Tibial nerve (tissue), 4 donors: ENCODE measurements at regions not wholly inside any gene's neighbourhood (a gene's known extent, or its start where the extent isn't known, plus 50 kb on each side); places are given as distances from the start of the nearest gene placed in this dataset.

Experiments
- DNase-seq, 2 donors: peaks; one replicate each; pipeline ENCODE4 v3.0.0-alpha.2; 2019; ENCODE audit warnings: low spot score in 2 of 2
- H3K27ac ChIP-seq, 4 donors: fragments of 200-600 bp; sonication (generic) in 3 of 4; one replicate each; pipeline ENCODE4 v1.5.1; 2017 to 2019; ENCODE audit warnings: mild to moderate bottlenecking in 1 of 4
- H3K27me3 ChIP-seq, 2 donors: fragments of 200-600 bp; sonication (generic) in 1 of 2; one replicate each; pipeline versions ENCODE4 v1.5.1 to v1.6.0; 2017 to 2019
- H3K36me3 ChIP-seq, 3 donors: fragments of 200-600 bp; sonication (generic); one replicate each; pipeline ENCODE4 v1.5.1; 2018 to 2019
- H3K4me1 ChIP-seq, 4 donors: fragments of 200-600 bp; sonication (generic) in 3 of 4; one replicate each; pipeline ENCODE4 v1.5.1; 2017 to 2019
- H3K4me3 ChIP-seq, 4 donors: fragments of 200-600 bp; sonication (generic) in 3 of 4; one replicate each; pipeline ENCODE4 v1.5.1; 2017 to 2019; ENCODE audit warnings: mild to moderate bottlenecking in 1 of 4, moderate library complexity in 1 of 4
- H3K9me3 ChIP-seq, 4 donors: fragments of 200-600 bp; sonication (generic) in 3 of 4; one replicate each; pipeline ENCODE4 v1.5.1; 2017 to 2019
- CTCF ChIP-seq, 5 experiments: fragments of 200-600 bp in 3 of 5; fragments of 450-650 bp in 2 of 5; sonication (generic) in 3 of 5; IDR thresholded peaks; one replicate each; pipeline ENCODE4 v1.5.1; 2016 to 2019; ENCODE audit warnings: antibody characterized with exemption in 5 of 5, mild to moderate bottlenecking in 3 of 5, moderate library complexity in 2 of 5
- EP300 ChIP-seq, 2 donors: sonication (generic); formaldehyde crosslinking; IDR thresholded peaks; one replicate each; pipeline ENCODE4 v1.6.1; 2017; ENCODE audit warnings: antibody characterized with exemption in 2 of 2, mild to moderate bottlenecking in 1 of 2
- POLR2A ChIP-seq, 2 donors: fragments of 450-650 bp; IDR thresholded peaks; one replicate each; pipeline ENCODE4 v1.6.1; 2017; ENCODE audit warnings: antibody characterized with exemption in 2 of 2, mild to moderate bottlenecking in 2 of 2, moderate library complexity in 2 of 2
- WGBS, 2 donors: methylation state at CpG; one replicate each; pipeline ENCODE4 v1.1.5; 2018; 5-methylcytosine and 5-hydroxymethylcytosine counted together

- WGBS, 2 donors = 76 to 82% methylated on average over 5 of the region's 5 CpGs
These were observed 480.5 kb downstream of the EPM2A start for GRCh38 chr6:145254649-145255401.

GRCh38 chr6:145257704-145258103 lies 477.6 kb downstream of the EPM2A start:
- no peak for DNase-seq
- TF ChIP-seq CTCF (IDR thresholded peaks at IDR 0.05) (no peak), POLR2A (IDR thresholded peaks at IDR 0.05) (no peak), EP300 (IDR thresholded peaks at IDR 0.05) (no peak)
- H3K36me3 ChIP-seq = no peaks in the 10 kb centered on the region
- peaks cover 0 to 9% (median 0%) of the 10 kb centered on the region in 4 donors for H3K9me3 ChIP-seq
- 50 to 52% methylated on average over 1 of the region's 1 CpG for WGBS, 2 donors
- no peak overlapping the region for H3K27ac ChIP-seq
- no peaks in the 10 kb centered on the region for H3K4me1 ChIP-seq
- no peak overlapping the region for H3K4me3 ChIP-seq
- no peaks in the 10 kb centered on the region for H3K27me3 ChIP-seq

More at GRCh38 chr6:145254649-145255401, 480.5 kb downstream of the EPM2A start:
- Histone ChIP-seq H3K27me3 (no peaks in the 10 kb centered on the region), H3K27ac (no peak overlapping the region), H3K4me1 (no peaks in the 10 kb centered on the region), H3K36me3 (no peaks in the 10 kb centered on the region), H3K4me3 (no peak overlapping the region), H3K9me3 (peaks cover 0 to 9% (median 0%) of the 10 kb centered on the region in 4 donors)
- DNase-seq = no peak
- no peak for TF ChIP-seq EP300 (IDR thresholded peaks at IDR 0.05)
- TF ChIP-seq POLR2A (IDR thresholded peaks at IDR 0.05) = no peak

GRCh38 chr6:145258122-145258521 lies 477.2 kb downstream of the EPM2A start:
- no peak for DNase-seq
- Histone ChIP-seq H3K27ac (no peak overlapping the region), H3K9me3 (peaks cover 0 to 9% (median 0%) of the 10 kb centered on the region in 4 donors), H3K4me1 (no peaks in the 10 kb centered on the region), H3K36me3 (no peaks in the 10 kb centered on the region), H3K4me3 (no peak overlapping the region), H3K27me3 (no peaks in the 10 kb centered on the region)
- 64 to 78% methylated on average over 1 of the region's 1 CpG for WGBS, 2 donors
- TF ChIP-seq EP300 (IDR thresholded peaks at IDR 0.05) (no peak), CTCF (IDR thresholded peaks at IDR 0.05) (no peak), POLR2A (IDR thresholded peaks at IDR 0.05) (no peak)

GRCh38 chr6:145260484-145261175 lies 474.7 kb downstream of the EPM2A start:
- no peak for TF ChIP-seq CTCF (IDR thresholded peaks at IDR 0.05)
- TF ChIP-seq EP300 (IDR thresholded peaks at IDR 0.05) = no peak
- TF ChIP-seq POLR2A (IDR thresholded peaks at IDR 0.05) = no peak
- no peaks in the 10 kb centered on the region for H3K27me3 ChIP-seq
- WGBS, 2 donors = 87% methylated on average over 2 of the region's 2 CpGs
- H3K4me3 ChIP-seq = no peak overlapping the region
- H3K4me1 ChIP-seq = no peaks in the 10 kb centered on the region
- H3K27ac ChIP-seq = no peak overlapping the region
- no peak for DNase-seq
- no peaks in the 10 kb centered on the region for H3K36me3 ChIP-seq
- peaks cover 0 to 2% (median 0%) of the 10 kb centered on the region in 4 donors for H3K9me3 ChIP-seq

- no peak for DNase-seq
- Histone ChIP-seq H3K36me3 (no peaks in the 10 kb centered on the region), H3K4me3 (no peak overlapping the region), H3K27me3 (no peaks in the 10 kb centered on the region), H3K9me3 (no peaks in the 10 kb centered on the region), H3K4me1 (no peaks in the 10 kb centered on the region), H3K27ac (no peak overlapping the region)
- 64 to 78% methylated on average over 2 of the region's 2 CpGs for WGBS, 2 donors
- TF ChIP-seq EP300 (IDR thresholded peaks at IDR 0.05) (no peak), POLR2A (IDR thresholded peaks at IDR 0.05) (no peak), CTCF (IDR thresholded peaks at IDR 0.05) (no peak)
These were observed 473.6 kb downstream of the EPM2A start for GRCh38 chr6:145261758-145262157.
